Astrocyte (in vitro differentiated cells and primary cell): ENCODE measurements at regions not wholly inside any gene's neighbourhood (a gene's known extent, or its start where the extent isn't known, plus 50 kb on each side); places are given as distances from the start of the nearest gene placed in this dataset.

Experiments
- DNase-seq: peaks from one replicate; pipeline ENCODE4 v3.0.0-alpha.2; 2010; ENCODE audit warnings: low read depth
- FAIRE-seq: peaks from 2 replicates; lab custom pipeline; 2011; peaks lifted over from hg19 to GRCh38; lab: Jason Lieb, UNC
- H2AFZ ChIP-seq: 2 replicates; pipeline ENCODE4 v1.6.0; 2012; ENCODE audit warnings: low read depth, low read length, inconsistent platforms
- H3K27ac ChIP-seq: 2 replicates; pipeline ENCODE4 v1.5.1; 2011; ENCODE audit warnings: low read depth, low read length, inconsistent platforms
- H3K27me3 ChIP-seq: 2 replicates; pipeline ENCODE4 v1.6.0; 2011; ENCODE audit warnings: low read length, inconsistent platforms; ENCODE audit not compliant: insufficient read depth
- H3K36me3 ChIP-seq: 2 replicates; pipeline ENCODE4 v1.5.1; 2011; ENCODE audit warnings: low read length, inconsistent platforms; ENCODE audit not compliant: insufficient read depth
- H3K4me1 ChIP-seq: 2 replicates; pipeline ENCODE4 v1.5.1; 2011; ENCODE audit warnings: low read length, inconsistent platforms; ENCODE audit not compliant: insufficient read depth
- H3K4me2 ChIP-seq: 2 replicates; pipeline ENCODE4 v1.6.0; 2012; ENCODE audit warnings: low read length, inconsistent platforms
- H3K4me3 ChIP-seq: 2 replicates; pipeline ENCODE4 v1.5.1; 2011; ENCODE audit warnings: low read depth, mild to moderate bottlenecking, low read length, inconsistent platforms; ENCODE audit not compliant: insufficient read depth
- H3K79me2 ChIP-seq: 2 replicates; pipeline ENCODE4 v1.6.0; 2012; ENCODE audit warnings: mild to moderate bottlenecking, low read length, inconsistent platforms; ENCODE audit not compliant: insufficient read depth
- H3K9ac ChIP-seq: 2 replicates; pipeline ENCODE4 v1.6.0; 2012; ENCODE audit warnings: mild to moderate bottlenecking, low read length, inconsistent platforms
- H3K9me3 ChIP-seq: 2 replicates; pipeline ENCODE4 v1.5.1; 2012; ENCODE audit warnings: low read depth, mild to moderate bottlenecking, low read length, inconsistent platforms; ENCODE audit not compliant: insufficient read depth
- H4K20me1 ChIP-seq: 2 replicates; pipeline ENCODE4 v1.6.0; 2012; ENCODE audit warnings: low read length, inconsistent platforms; ENCODE audit not compliant: insufficient read depth
- H3K27ac Mint-ChIP-seq: one replicate; pipeline ENCODE4 v1.8.0; 2021; ENCODE audit warnings: mild to moderate bottlenecking, mixed read lengths; ENCODE audit not compliant: unreplicated experiment
- H3K27me3 Mint-ChIP-seq: one replicate; pipeline ENCODE4 v1.8.0; 2021; ENCODE audit warnings: low read depth, mixed read lengths; ENCODE audit not compliant: unreplicated experiment
- H3K36me3 Mint-ChIP-seq: one replicate; pipeline ENCODE4 v1.8.0; 2021; ENCODE audit warnings: low read depth, mixed read lengths; ENCODE audit not compliant: unreplicated experiment
- H3K4me1 Mint-ChIP-seq: one replicate; pipeline ENCODE4 v1.8.0; 2021; ENCODE audit warnings: low read depth, mixed read lengths; ENCODE audit not compliant: unreplicated experiment
- H3K4me3 Mint-ChIP-seq: one replicate; pipeline ENCODE4 v1.8.0; 2021; ENCODE audit warnings: mild to moderate bottlenecking, moderate library complexity, mixed read lengths; ENCODE audit not compliant: unreplicated experiment
- H3K9me3 Mint-ChIP-seq: one replicate; pipeline ENCODE4 v1.8.0; 2021; ENCODE audit warnings: mild to moderate bottlenecking, mixed read lengths; ENCODE audit not compliant: unreplicated experiment
- EZH2 ChIP-seq: IDR thresholded peaks from 2 replicates; pipeline ENCODE4 v1.6.1; 2012; ENCODE audit warnings: mild to moderate bottlenecking, low read length, inconsistent platforms; ENCODE audit not compliant: insufficient read depth
- TF ChIP-seq, protein P1 (sequence below): IDR thresholded peaks from 2 replicates; pipeline ENCODE4 v1.5.1; 2011; ENCODE audit warnings: low read depth, mild to moderate bottlenecking, inconsistent platforms, low read length, moderate library complexity; ENCODE audit not compliant: insufficient read depth

GRCh38 chr11:91904792-91905785, 319.5 kb upstream of the FAT3 start:
- H3K4me2 ChIP-seq, result no peak overlapping the region
- no peaks in the 10 kb centered on the region for H3K9me3 ChIP-seq
- Mint-ChIP-seq H3K27me3 (no peaks in the 10 kb centered on the region), H3K9me3 (no peaks in the 10 kb centered on the region), H3K36me3 (no peaks in the 10 kb centered on the region), H3K4me1 (no peaks in the 10 kb centered on the region), H3K4me3 (no peak overlapping the region), H3K27ac (no peak overlapping the region)
- TF ChIP-seq, protein P1, sequence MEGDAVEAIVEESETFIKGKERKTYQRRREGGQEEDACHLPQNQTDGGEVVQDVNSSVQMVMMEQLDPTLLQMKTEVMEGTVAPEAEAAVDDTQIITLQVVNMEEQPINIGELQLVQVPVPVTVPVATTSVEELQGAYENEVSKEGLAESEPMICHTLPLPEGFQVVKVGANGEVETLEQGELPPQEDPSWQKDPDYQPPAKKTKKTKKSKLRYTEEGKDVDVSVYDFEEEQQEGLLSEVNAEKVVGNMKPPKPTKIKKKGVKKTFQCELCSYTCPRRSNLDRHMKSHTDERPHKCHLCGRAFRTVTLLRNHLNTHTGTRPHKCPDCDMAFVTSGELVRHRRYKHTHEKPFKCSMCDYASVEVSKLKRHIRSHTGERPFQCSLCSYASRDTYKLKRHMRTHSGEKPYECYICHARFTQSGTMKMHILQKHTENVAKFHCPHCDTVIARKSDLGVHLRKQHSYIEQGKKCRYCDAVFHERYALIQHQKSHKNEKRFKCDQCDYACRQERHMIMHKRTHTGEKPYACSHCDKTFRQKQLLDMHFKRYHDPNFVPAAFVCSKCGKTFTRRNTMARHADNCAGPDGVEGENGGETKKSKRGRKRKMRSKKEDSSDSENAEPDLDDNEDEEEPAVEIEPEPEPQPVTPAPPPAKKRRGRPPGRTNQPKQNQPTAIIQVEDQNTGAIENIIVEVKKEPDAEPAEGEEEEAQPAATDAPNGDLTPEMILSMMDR, result no peak
- no peak for TF ChIP-seq EZH2
- no peak for FAIRE-seq
- DNase-seq, result no peak
- no peak overlapping the region for H3K9ac ChIP-seq
- H3K27ac ChIP-seq, result no peak overlapping the region
- H3K36me3 ChIP-seq, result no peaks in the 10 kb centered on the region
- no peaks in the 10 kb centered on the region for H3K27me3 ChIP-seq
- H4K20me1 ChIP-seq, result no peaks in the 10 kb centered on the region
- no peak overlapping the region for H3K4me3 ChIP-seq
- no peak overlapping the region for H2AFZ ChIP-seq
- H3K79me2 ChIP-seq, result no peaks in the 10 kb centered on the region
- H3K4me1 ChIP-seq, result no peaks in the 10 kb centered on the region

DNA sequence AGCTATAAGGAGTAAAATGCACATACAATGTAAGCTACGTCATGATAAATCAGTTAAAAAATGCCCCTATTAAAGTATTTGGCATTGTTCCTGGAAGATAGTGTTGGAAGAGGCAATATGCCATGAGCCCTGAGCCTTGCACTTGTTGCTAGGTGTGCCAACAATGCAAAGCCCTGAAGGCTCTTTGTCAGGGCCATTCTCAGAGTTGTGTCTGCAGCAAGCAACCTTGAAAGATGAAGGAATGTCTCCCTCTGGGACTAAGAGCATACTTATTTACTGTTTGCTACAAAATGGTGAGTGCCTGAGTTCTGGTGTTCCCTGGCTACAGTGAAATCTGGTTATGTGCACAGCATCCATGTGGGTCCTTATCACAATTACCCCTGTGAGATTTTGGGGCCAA, 322.3 kb upstream of the FAT3 start:
- Histone ChIP-seq H3K27me3 (no peaks in the 10 kb centered on the region), H3K4me3 (no peak overlapping the region), H3K9me3 (no peaks in the 10 kb centered on the region), H3K79me2 (no peaks in the 10 kb centered on the region), H3K27ac (no peak overlapping the region), H3K4me1 (no peaks in the 10 kb centered on the region), H4K20me1 (no peaks in the 10 kb centered on the region), H2AFZ (no peak overlapping the region), H3K9ac (no peak overlapping the region), H3K36me3 (no peaks in the 10 kb centered on the region), H3K4me2 (no peak overlapping the region)
- H3K9me3 Mint-ChIP-seq, result peaks cover 1% of the 10 kb centered on the region
- FAIRE-seq (no peak), DNase-seq (no peak)
- TF ChIP-seq, protein P1, result no peak
- TF ChIP-seq EZH2, result no peak
- H3K36me3 Mint-ChIP-seq, result no peaks in the 10 kb centered on the region
- H3K4me3 Mint-ChIP-seq, result no peak overlapping the region
- no peak overlapping the region for H3K27ac Mint-ChIP-seq
- H3K4me1 Mint-ChIP-seq, result no peaks in the 10 kb centered on the region
- peaks cover 5% of the 10 kb centered on the region for H3K27me3 Mint-ChIP-seq

DNA sequence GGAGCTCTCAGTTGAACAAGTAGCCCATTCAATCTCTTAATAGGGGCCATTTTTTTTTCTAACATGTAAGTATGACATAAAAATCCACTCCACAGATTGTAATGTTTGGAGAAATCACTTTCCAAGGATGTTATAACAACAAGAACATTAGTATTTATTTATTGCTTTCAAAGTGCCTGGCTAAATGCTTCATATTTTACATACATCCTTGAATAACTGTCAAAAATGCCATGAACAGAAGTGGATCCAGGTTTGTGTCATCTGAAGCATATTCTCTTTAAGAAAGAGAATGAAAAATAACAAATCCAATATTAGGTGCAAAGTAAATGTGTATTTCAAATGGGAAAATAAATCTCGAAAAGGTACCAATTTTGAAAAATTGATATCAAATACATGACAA, 344.0 kb upstream of the FAT3 start:
- no peak overlapping the region for H3K9ac ChIP-seq
- H3K79me2 ChIP-seq, result no peaks in the 10 kb centered on the region
- H4K20me1 ChIP-seq, result no peaks in the 10 kb centered on the region
- TF ChIP-seq EZH2, result no peak
- TF ChIP-seq, protein P1, result no peak
- no peaks in the 10 kb centered on the region for H3K36me3 ChIP-seq
- Mint-ChIP-seq H3K4me1 (no peaks in the 10 kb centered on the region), H3K27me3 (peaks cover 2% of the 10 kb centered on the region), H3K4me3 (no peak overlapping the region), H3K36me3 (no peaks in the 10 kb centered on the region), H3K27ac (no peak overlapping the region), H3K9me3 (no peaks in the 10 kb centered on the region)
- no peaks in the 10 kb centered on the region for H3K4me1 ChIP-seq
- FAIRE-seq (no peak), DNase-seq (no peak)
- no peak overlapping the region for H3K4me2 ChIP-seq
- H3K27ac ChIP-seq, result no peak overlapping the region
- H3K27me3 ChIP-seq, result no peaks in the 10 kb centered on the region
- no peaks in the 10 kb centered on the region for H3K9me3 ChIP-seq
- no peak overlapping the region for H3K4me3 ChIP-seq
- H2AFZ ChIP-seq, result no peak overlapping the region
